SK-MEL-5 (cell line): ENCODE measurements at regions not wholly inside any gene's neighbourhood (a gene's known extent, or its start where the extent isn't known, plus 50 kb on each side); places are given as distances from the start of the nearest gene placed in this dataset.

Source experiments
- DNase-seq: peaks from one replicate; pipeline ENCODE4 v3.0.0-alpha.2; 2016; ENCODE audit warnings: low read depth, low spot score
- in situ Hi-C: cut with HindIII; loops from 2 replicates; pipeline ENCODE4 v1.10.0; 2016; ENCODE audit warnings: low sequenced_read_pairs, high pct_unique_total_duplicates, low pct_unique_long_range_greater_than_20kb

DNA sequence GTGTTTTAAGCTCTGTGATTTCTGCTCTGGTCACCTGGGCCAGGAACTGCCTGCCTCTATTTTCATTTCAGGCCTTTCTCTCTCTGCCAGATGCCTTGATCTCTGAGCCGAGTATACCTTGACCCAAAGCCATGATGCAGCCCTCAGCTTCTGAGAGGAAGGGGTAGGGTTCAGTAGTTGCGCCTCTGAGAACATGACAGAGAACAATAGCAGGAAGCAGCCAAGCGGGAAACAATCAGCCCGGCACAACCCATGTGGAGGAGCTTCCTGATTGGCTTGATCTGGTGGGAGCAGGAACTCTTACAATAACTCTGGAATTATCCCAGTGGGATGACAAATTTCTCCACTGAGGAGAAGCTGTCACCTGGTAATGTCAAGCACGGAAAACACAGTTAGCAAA, 127.4 kb downstream of the PALM2AKAP2 start:
- DNase-seq = no peak
- in situ Hi-C loops = no loop called here

DNA sequence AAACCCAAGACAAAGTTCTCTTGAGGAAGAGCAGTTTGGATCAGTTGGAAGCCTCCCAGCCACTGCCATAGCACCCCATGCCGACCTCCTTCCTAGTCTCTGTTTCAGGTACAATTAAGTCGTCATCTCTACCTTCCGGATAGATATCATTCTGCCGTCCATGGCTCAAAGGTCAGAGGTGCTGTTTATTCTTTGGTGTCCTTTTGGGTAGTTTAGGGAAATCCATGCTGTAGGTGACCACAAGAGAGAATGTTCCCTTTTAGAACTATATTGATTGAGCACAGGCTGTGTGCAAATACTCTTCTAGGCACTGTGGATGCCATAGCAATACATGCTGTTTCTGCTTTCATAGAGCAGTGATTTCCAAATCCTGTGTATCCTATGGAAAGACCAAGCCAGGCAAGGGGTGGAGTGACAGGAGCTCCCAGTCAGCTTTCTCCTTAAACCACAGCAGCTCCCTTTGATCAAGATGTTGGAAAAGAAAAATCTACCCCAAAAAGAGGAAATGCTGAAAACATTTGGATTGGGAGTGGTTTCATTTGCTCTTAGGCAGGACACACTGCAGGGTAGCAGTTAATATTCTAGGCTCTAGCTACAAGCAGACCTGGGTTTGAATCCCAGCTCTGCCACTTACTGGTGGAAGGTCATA, 127.9 kb downstream of the PALM2AKAP2 start:
- in situ Hi-C loops = no loop called here
- DNase-seq = no peak

DNA sequence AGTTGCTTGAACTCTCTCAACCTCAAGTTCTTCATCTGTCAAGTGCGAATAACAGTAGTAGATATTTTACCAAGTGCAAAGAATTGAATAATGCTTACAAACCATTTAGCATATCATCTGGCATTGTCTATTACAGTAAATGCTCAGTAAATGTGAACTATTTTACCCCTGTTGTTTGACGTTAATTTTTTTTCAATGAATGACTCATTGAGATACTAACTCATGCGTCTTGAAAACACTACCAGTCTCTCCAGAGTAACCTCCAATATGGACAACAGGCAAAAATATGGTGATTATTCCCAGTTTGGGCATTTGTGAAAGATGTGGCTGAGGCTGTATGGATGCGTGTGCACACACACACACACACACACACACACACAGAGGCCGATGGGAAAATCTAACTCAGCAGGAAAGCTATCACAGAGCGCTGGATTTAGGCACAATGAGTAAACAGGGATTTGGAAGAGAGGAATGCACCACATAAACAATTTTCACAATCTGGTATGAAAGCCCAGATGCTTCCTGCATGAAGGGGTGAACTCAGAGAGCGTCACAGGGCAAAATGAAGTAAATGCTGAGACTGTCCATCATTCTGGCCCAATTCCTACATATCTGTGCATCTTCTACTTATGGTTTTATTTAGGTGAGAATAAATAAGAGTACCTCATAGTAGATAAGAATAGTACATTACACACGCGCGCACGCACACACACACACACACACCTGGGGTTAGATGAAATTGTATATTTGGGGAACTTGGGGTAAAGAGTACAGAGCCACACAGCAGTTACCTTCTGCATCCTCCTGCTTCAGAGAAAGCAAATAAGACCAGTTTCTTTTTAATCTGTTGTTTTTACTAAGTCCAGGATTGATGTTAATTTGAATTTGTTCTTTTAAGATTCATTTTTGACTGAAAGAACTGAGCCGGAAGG, 128.7 kb downstream of the PALM2AKAP2 start:
- no peak for DNase-seq
- in situ Hi-C loops = no loop called here

DNA sequence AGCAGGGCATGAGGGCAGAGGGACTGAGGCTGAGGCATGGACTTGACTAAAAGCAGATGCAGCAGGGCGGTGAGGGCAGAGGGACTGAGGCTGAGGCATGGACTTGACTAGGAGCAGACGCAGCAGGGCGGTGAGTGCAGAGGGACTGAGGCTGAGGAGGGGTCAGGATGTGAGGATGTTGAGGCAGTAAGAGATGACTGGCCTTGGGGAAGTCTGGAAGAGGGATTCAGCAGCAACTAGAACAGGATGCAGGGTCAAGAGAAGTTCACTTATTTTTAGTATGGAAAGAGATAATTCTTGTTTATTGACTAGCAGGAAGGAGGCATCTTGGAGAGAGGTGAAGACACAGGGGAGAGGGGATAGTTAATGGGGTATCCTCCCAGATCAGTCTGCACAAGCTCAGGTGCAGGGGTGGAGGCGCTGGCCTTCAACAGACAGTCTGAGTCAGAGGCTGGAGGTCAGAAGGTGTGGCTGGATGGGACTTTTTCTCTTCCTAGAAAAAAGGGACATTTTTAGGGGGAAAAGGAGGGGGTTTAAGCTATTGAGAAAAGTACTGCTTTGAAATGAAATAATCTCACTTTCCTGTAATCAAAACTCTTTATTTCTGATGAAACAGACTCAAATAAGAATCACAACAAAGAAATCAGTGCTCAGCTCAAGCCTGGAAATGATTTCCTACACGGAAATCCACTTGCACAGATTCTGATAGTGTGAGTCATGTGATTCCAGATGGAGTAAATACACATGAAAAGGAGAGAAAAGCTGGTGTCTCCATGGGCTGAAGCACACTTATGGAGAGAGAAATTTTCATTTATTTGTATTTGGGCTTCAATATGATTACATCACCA, 130.9 kb downstream of the PALM2AKAP2 start:
- no peak for DNase-seq
- in situ Hi-C loops = no loop called here

DNA sequence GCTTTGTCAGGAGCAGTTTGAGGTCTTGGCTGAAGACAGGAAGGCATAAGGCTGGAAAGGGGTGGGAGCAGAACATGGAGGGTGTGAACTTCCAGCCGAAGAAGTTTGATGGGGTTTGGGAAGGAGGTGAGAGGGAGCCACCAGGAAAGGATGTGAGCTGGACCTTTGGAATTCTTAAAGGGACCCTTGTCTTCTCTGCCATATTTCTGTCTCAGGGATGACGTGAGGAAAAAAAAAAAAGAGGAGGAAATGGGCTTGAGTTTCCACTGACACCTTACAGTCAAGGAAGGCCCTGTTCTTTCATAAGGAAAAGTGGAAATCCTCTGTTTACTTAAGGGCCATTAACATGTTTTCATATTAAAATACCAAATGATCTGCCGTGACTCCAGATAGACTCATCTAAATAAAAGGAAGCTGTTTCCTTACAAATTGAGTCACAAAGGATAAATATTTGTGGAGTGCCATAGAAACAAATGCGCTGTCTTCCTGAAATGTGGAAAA, 132.1 kb downstream of the PALM2AKAP2 start:
- DNase-seq = no peak
- in situ Hi-C loops = no loop called here

DNA sequence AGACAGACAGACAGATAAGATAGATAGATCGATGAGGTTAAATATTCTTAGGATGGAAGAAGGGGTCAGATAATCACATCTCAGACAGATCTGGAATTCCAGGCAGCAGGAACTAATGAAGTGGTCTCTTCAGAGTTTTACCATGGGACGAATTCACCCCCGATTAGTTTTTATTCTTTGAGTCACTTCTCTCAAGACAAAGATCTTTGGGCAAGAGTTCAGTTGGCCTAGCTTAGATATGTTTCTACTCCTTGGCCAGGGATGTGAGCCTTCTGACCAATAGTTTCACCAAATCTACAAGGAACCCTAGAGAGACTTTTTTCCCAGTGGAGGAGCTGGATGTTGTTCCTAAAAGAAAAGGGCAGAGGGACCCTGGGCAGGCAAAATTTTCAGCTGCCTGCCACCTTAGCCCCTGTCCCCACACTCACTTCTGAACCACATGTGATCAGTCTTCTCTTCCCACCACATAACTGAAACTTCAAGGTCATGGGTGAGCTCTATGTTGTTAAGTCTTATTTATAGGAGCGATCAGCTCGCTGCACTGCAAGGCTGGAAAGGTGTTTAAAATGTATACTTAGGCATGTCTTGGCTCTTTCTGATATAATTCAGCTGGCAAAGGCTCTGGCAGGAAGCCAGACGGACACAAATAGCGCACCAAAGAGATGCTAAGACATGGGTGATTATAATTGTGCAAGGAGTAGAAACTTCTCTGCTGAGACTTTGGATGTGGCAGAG, 132.9 kb downstream of the PALM2AKAP2 start:
- no peak for DNase-seq
- in situ Hi-C loops = no loop called here

DNA sequence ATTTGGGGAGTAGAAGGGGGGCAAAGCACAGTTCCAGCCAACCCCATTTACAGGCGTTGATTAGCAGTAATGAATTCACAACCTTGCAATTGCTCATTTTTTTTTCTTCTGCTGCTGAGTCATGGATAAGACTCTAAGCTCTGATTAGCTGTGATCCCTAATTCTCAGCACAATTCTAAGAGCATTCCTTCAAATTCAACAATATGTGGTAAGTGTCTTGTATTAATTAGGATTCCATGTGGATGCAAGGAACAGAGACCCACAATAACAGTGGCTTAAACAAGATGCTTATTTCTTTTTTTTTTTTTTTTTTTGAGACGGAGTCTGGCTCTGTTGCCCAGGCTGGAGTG, 133.4 kb downstream of the PALM2AKAP2 start:
- DNase-seq = no peak
- in situ Hi-C loops = no loop called here

DNA sequence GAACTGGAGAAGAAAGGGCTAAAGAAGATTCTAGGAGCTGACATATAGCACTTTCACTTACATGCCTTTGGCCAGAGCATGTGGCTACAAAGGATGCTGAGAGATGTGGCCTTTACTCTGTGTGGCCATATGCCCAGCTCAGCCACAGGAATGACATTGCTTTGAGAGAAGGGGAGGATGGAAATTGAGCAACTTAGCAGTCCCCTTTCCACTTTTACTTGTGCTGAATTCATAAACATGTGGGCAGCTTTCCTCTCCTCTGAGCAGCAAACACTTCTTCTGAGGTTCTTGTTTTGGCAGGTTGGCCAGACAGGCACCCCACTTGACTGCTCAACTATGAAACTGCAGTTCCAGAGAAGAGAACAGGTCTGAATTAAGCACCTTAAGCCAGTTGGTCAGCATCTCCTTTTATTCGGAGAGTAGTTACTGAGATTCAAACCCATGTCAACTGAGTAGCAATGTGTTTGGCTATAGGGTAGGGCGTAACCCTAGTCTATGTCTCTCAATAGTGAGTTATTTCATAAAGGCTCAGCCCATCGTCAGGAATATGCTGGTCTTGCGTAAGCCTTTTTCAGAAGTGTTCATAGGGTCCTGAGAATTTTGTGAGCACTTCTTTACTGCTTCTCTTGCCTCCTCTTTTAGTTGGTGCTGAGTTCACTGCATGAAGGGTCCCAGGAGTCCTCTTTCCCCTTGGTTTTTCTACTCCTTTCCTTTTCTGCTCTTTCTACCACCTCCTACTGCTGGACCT, 134.5 kb downstream of the PALM2AKAP2 start:
- in situ Hi-C loops = no loop called here
- DNase-seq = no peak

DNA sequence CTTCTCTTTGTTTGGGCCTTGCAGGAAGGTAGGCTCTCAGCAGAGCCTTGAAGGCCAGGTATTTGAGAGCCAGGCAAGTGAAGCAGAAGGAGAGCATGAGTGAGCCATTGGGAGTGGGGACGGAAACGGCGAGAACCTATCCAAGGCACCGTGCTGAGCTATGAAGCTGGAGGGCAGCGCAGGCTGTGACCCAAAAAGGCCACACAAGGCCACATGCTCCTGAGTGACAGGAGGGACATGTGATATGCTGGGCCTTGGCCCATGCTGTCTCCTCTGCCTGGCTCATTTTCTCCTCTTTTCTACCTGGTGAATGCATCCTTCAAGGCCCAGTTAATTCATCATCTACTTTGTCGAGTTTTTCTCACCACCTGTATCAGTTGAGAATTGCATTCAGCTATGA, 136.3 kb downstream of the PALM2AKAP2 start:
- no peak for DNase-seq
- in situ Hi-C loops = no loop called here

DNA sequence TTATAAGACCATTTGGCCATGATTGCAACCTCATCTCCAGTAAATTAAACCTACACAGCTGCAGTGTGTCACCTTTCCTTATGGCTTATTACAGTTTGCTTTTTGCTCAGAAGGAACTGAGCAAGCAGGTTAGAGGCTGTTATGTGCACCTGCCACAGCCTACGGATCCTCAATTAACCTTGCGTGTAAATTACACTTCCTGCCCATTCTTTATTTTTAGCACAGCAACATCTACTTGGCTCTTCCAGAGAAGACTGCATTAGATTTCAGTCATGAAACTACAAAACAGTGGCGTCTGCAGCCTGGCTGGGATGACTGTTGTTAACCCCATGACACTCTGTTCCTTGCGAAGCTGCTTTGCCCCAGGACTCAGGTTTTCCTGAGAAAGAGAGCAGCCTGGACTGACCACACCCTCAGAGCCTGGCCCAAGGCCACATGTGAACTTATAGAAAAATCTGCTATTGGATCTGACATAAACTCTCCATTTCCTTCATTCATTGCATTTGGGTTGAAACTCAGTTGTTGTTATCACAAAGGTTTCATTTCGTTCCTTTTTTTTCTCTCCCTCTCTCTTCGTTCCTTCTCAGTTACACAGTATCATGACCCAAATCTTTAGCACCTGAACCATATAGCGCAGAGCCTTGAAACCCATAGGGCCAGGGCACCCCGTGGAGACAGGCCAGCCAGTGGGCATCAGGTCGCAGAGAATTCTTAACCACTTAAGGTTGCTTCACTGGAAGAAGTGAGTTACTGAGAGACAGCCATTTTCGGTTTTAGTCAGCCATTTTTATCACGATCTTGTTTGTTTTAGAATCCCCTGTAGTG, 138.6 kb downstream of the PALM2AKAP2 start:
- no peak for DNase-seq
- in situ Hi-C loops = no loop called here

DNA sequence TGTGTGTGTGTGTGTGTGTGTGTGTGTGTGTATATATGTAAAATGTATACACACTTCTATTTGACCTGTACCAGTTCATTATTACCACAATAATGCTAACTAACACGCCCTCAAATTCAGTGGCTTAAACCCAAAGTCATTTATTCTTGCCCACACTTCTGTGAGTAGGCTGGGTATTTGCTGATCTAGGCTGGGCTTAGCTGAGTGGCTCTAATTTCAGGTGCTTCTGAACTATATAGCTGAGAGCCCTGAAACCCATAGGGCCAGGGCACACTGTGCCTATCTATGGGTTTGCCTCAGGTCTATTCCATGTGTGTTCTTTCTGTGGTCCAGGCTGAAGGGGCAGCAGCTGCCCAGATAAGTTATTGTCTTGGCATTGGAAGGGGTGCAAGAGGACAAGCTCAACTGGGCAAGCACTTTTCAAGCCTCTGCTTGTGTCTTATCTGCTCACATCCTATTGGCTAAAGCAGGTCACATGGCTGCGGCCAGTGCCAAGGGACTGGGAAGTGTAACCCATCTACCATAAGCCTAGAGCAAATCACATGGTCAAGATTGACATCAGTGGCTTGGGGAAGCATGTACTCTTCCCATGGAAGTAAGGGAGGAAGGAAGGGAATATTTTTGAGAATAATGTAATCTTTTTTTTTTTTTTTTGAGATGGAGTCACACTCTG, 139.9 kb downstream of the PALM2AKAP2 start:
- in situ Hi-C loops = no loop called here
- DNase-seq = no peak

DNA sequence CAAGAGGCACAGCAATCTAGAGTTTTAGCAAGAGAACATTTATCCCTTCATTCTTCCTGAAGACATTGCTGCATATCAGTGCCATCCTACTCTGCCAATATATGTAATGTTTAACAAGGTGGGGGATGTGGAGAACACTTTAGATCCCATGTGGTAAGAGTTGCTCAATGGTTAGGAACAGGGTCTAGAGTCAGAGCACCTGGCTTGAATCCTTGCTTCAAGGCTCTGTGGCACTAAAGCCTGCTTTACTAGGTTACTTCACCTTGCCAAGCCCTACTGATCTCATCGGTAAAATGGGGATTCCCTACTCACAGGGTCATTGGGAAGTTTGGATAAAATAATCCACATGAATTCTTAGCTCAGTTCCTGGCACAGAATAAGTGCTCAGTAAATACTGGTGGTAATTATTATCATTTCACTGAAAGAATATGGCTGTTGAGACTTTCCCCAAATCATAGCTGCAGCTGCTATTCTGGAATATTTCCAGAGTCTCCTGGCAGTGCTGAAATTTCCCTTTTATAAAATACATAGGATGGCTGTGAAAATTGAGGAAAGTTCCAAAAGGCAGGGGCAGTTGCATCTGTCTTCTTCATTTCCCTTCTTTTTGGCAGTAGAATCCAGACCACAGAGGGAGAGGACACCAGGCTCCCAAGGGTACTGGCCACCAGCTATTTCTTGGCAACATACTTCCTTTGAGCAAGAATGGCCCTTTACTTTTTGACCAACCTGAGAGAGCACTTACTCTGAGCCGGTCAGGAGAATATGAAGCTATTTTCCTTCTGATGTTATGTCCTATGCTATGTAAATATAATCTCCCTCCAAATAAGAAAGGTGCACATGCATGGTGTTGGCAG, 142.8 kb downstream of the PALM2AKAP2 start:
- no peak for DNase-seq
- in situ Hi-C loops = no loop called here

DNA sequence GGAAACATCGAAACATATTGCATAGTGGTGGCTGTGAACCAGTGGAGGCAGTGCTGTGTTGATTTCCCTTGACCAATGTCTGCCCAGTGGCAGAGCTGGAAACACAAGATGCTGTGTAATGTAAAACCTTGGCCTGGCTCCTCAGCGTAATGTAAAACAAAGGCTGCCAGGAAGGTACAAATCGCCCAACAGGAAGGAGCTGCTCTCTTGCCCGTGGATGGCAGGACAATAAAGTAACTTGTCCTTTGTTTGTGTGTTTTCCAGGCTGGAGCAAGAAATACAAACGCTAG, 143.4 kb downstream of the PALM2AKAP2 start:
- in situ Hi-C loops = no loop called here

DNA sequence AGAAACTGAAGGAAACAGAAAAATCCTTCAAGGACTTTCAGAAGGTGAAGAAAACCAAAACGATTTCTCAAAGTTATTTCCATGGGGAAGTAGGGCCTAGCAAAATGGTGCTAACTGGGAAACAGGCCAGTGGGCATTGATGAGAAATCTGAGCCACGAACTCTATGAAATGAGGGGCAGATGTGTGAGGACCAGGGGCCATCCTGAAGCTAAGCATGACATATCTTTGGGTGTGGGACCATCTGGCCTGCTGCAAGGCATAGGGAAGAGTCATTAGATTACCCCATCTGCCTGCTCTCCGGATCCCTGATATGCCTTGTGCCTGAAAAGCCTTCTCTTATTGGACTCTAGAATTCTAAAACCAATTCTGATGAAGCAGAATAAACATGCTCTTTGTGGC, 143.8 kb downstream of the PALM2AKAP2 start:
- no peak for DNase-seq
- in situ Hi-C loops = no loop called here

More for the DNA sequence above, 143.4 kb downstream of the PALM2AKAP2 start:
- DNase-seq = no peak

DNA sequence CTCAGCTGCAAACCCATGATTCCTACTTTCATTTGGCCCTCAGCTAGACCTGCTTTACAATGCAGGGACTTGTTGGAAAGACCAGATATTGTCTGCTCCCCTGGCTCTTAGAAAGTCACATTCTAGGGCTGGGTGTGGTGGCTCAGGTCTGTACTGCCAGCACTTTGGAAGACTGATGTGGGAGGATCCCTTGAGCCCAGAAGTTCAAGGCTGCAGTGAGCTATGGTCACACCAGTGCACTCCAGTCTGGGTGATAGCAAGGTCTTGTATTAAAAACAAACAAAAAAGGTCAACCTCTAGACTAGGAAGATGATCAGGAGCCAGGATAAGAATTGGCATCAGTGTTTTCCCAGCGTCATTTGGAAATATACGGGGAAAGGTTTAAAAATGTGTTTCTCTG, 145.8 kb downstream of the PALM2AKAP2 start:
- no peak for DNase-seq
- in situ Hi-C loops = no loop called here
